GM11168 (cell line): ENCODE measurements at regions not wholly inside any gene's neighbourhood (a gene's known extent, or its start where the extent isn't known, plus 50 kb on each side); places are given as distances from the start of the nearest gene placed in this dataset.
"Not testable (repeated sequence)": the region's sequence is repeated elsewhere in the genome, so short reads cannot be mapped to it uniquely, and the experiment has no call there.

Experiments
- in situ Hi-C: fragments of 300-500 bp; cut with MboI; formaldehyde crosslinking; loops from one replicate; pipeline ENCODE4 v1.12.0; 2022; ENCODE audit warnings: low sequenced_read_pairs; ENCODE audit not compliant: unreplicated experiment

DNA sequence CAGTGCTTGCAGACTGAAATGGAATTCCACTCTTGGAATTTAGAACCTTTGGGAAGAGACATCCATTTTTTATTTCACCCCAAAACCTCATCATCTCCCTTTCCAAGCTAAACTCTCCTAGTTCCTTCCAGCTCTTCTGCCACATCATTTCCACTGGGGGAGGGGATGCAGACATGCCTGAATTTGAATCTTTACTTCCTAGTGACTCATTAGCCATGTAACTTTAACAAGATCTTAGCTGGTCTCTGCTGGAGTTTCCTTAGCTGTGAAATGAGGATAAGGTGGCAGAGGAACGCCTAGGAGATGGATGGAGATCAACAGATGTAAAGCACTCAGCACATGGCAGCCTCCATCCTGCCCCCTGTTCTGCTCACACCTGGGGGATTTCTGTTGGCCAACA lies 266.8 kb downstream of the EN1 start:
- in situ Hi-C loops = no loop called here

DNA sequence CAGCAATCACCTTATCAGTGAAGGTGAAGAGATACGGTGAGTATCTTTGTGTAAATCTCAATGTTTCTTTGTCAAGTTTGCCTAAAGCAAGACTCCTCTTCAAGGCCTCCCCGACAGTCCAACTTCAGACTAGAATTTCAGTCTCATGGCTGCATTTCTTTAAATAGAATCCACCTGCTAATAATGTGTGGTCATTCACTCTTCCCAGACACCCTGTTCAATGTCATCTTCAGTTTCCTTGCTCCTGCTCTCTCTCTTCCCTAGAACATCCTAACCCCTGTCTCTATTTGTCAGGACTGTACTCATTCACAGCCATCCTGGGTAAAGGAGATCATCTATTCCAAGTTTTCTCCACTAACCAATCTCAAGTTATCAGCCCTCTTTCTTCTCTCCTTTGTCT lies 267.3 kb downstream of the EN1 start:
- in situ Hi-C loops = no loop called here

DNA sequence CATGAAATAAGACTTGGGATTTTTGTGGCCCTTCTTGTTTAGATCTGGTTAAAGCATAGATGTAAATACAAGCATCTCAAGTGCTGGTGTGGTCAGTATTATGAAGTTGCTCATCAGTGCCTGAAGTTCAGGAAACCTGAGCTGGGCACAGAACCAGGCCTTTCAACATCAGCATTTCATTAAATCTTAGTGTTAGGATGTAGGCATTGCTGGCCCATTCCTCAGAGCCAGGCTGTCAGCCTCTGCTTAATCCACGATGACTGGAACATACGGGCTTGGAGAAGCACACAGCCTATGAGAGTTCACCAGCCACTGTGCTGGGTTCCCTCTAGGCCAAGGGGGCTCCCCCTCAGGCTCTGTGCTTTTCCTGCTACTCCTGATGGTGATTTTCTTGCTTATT lies 270.2 kb downstream of the EN1 start:
- in situ Hi-C loops = no loop called here

DNA sequence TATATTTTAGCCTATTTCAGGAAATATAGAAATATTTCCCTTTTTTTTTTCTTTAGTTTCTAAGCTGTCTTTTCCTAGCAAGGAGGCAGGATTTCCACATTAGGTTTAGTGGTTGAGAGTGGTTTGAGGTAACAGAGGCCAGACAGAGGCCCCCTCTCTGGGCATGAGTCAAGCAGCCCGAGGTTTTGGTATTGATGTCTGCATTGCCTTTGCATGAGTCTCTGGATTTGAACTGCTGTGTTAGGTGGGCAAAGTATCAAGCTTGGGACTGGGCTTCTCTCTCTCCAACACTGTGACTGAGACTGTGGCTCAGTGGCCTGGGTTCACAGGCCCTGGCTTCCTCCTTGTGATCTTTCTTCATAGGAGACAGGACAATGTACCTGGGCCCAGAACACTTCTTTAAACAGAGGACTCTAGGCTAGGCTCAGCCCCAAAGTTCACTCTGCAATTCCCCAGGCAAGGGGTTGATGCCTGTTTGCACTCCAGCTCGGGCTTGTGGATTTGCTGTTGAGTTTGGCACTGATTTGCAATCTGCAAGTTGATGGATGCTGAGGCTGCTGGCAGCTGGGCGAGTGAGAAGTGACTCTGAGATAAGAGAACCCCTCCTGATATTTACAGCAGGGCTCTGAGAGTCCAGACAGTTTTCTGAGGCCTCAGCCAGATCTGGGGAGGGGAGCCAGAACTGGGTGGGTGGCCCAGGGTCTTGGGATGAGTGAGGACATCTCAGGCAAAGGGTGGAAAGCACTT lies 271.2 kb downstream of the EN1 start:
- in situ Hi-C loops = no loop called here

DNA sequence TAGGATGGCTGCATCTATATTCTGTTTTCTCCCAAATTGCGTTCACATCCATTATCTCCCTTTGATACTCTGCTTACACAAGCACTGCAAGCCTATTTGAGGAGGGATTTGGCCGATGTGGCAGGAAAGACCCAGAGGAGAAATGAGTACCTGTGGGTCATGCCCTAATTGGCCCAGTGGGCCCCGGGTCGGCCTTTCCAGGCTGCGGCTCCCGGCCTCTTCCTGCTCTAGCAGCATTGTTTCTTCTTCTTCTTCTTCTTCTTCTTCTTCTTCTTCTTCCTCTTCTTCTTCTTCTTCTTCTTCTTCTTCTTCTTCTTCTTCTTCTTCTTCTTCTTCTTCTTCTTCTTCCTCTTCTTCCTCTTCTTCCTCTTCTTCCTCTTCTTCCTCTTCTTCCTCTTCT lies 275.1 kb downstream of the EN1 start:
- in situ Hi-C loops = not testable (repeated sequence)

DNA sequence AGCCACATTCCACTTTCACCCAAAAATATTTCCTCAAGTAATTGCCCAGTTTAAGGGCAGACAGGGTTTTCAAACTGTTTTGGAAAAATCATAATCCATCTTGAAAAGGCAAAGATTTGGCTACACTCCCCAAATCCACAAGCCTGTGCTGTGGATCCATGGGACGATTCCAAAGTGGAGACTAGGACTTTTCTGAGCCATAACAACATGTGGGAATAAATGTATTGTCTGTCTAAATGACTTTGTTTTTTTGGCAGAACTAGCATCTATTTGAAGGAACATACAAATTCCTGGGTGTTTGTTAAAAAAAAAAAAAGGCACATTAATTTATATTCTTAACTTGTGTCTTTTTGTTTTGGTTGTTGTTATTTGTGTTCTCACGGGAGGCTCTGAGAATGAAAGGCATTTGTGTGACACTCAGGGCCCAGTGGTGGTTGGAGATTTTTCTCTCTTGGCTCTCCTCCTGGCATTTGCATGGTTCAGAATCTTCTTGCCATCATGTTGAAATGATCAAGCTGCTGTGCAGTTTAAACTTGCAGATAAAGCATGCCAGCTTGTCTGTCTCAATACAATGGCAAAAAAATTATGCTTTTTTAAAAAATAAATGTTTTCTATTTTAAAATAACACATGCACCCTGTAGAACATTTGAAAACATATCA lies 277.4 kb downstream of the EN1 start:
- in situ Hi-C loops = no loop called here

DNA sequence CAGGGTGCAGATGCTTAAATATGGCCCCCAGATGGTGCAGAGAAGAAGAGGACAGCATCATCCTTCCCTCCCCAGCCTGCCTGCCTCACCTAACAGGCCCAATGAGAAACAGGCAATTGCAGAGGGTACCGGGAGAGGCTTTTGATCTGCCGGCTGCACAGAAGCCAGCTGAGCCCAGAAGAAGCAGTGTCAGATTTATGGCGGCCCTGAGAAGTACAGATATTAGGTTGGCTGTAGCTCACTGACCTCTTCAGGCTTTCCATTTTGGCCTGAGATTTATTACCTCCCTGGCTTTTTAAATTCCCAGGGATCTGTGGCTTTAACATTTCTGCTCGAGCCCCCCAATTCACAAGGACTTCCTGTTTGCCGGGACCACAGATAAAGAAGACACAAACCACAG lies 278.7 kb downstream of the EN1 start:
- in situ Hi-C loops = no loop called here

DNA sequence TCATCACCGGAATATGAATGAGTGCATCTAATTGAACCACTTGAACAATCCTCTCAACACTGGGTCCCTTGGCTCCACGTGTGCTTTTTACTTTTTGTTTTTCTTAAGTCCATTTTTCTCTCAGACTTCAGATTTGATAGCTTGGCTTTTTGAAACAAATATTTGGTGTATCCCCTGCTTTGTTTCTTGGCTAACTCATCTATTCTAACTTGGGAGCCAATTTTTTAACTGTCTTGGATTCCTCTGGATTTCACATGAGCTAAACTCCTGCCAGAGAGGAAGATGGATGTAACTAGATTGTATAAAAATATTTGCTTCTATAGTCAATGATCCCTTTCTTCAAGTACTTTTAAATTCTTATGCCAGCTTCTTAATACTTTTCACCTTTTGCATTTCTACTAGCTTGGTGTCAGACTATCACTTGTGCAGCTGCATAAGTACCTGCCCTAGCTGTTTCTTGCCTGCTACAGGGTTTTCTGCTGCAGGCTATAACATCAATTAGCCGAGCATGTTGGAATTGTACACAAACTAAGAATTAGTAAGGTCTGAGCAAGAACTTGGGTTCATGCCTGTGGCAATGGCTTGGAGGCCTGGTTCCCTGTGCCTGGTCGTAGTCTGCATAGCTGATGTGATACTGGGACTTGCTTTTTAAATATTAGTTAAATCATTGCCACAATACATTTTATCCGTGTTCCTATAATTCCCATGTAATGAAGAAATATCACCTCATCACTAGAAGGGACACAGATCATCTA lies 281.5 kb downstream of the EN1 start:
- in situ Hi-C loops = no loop called here

DNA sequence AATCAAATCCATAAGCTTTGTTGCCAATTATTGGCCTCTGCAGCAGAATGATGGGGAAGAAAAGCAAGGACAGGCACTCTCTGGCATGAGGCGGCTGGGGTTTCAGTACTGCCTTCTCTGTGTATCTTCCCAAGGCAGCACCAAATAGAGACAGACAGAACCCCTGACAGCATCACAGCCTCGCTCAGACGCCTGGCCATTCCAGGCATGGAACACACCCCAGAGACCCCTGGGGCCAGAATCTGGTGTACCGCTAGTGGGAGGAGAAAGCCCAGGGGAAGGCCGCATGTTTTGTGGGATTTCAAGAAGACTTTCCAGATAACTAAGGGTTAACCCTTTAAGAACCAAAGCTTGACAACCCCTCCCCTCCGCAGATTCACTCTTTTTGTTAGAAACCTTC lies 282.1 kb downstream of the EN1 start:
- in situ Hi-C loops = no loop called here

DNA sequence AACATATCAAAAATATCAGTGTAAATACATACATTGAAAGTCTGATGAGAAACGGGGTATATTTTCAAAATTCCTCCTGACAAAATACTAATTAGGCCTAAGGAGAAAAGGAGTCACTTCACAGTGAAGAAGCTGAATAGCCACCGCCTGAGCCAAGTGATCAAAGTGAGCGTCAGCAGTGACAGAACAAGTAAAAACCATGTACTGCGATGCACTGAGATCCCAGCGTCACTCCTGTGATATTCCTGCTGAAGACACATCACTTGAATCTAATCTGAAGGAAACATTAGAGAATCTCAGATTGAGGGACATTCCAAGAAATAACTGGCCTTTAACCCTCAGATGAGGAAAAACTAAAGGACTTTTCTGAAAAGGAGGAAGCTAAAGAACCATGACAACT lies 285.3 kb downstream of the EN1 start:
- in situ Hi-C loops = no loop called here

DNA sequence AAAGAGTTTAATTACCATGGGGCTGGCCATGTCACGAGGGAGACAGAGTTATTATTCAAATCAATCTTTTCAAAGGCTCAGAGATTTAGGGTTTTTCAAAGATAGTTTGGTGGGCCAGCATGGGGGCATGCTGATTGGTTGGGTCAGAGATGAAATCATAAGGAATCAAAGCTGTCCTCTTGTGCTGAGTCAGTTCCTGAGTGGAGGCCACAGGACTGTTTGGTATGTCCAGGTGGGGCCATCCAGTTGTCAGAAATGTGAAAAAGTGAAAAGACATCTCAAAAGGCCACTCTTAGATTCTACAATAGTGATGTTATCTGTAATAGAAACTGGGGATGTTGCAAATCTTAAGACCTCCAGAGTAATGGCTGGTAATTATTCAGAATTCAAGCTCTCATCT lies 288.6 kb downstream of the EN1 start:
- in situ Hi-C loops = no loop called here

DNA sequence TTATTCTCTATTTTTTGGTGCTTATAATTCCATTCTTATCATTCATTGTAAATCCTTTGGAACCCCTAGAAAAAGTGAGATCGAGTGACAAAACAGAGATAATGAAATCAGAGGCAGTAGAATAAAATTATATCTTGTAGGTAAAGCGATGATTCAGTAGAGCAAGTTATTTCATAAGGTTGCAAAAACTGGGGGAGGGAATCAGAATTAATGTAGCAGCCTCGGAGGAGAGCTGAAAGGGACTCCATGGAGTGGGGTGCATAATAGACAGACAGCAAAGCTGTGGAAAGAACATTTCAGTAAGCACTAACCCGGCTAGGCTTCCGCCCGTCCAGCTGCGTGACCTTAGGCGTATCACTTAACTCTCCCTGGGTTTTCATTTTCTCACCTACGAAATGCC lies 289.7 kb downstream of the EN1 start:
- in situ Hi-C loops = no loop called here

DNA sequence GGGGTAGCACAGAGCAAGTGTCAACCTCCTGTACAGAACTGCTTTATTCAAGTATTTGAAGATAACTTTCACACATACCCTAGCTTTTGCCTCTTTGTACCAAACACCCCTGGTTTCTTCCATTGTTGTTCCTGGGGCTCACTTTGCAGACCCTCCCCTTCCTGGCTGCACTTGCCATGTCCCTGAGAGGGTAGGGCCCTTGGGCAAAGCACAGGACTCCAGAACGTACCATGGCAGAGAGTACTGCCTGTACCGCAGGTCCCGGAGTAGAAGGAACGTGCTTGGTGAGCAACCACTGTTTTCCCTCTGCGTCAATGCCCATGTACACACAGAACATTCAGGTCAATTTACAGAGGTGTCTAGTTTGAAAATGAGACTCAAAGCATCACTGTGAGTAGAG lies 290.4 kb downstream of the EN1 start:
- in situ Hi-C loops = no loop called here

DNA sequence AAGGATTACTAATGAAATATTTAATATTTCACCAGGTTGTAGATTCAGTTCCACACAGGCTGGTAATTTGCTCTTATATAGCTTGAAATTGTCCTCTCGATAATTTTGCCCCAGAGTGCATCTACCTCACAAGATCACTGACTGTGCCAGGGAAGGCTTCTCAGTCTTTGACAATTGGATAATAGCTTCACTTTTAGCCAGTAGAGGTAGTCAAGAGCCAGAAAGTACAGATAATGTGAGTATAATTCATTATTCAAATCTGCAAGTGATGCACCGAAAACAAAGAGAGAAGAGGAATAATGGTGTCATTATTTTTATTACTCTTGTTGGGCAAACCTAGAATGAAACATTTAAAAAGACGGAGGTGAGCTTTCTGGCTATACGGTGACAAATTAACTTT lies 292.8 kb downstream of the EN1 start:
- in situ Hi-C loops = no loop called here

DNA sequence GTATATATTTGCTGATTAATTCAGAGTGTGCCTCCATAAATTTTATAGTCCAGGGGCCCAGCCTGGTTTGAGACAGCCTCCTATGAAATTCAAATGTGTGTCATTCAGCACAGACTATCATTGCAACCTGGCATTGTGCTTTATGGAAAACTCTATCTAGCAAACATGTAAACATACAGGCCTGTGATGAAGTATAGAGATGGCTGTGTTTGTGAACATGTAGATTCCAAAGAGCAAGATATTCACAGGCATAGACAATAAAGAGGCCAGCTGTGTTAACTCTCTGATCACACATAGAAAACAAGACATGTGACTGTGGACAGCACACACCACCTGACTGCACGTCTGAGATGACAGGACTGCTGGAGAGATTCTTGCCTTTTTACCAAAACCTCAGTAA lies 297.9 kb downstream of the EN1 start:
- in situ Hi-C loops = no loop called here

DNA sequence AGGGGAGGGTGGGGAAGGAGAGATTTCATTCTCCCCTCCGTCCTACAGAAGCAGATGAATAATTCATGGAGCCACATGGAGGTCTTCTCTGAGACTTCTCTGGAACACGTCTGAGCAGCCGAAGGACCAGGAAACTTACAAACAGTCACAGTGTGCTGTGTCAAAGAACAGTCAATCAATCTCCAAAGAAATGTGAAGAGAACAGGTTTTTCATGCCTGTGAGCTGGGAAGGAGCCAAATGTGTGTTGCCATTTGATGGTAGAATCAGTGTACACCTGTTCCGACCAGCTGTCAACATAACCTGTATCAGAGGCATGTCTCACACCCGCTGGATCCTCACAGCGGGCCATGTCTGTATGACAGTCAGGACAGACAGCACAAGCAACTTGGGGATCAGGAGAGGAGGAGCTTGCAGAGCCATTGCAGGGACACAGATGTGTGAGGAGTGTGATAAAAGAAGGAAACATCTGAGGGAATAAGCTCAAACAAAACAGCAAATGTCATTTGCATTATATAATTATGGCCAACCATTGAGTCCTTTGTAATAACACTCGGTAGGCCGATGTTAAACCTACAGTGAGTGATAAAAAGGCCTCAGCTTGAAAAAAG lies 298.5 kb downstream of the EN1 start:
- in situ Hi-C loops = no loop called here

DNA sequence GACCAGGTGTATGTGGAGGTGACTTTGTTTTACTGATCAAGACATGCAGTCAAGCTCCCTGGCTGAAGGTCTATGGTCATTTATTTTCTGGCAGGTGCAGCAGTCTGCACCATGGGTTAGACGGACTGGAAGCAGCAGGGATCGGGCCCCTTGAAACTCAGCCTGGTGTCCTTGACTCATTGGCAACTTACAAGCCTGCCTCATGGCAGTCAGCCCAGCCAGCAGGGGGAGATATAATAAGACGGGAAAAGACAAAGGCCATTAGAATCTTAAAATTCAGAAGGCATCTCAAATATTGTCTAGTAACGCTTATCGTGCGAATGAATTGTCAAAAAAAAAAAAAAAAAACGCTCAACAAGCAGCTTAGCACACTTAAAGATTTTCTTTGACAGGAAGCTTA lies 308.2 kb downstream of the EN1 start:
- in situ Hi-C loops = no loop called here

DNA sequence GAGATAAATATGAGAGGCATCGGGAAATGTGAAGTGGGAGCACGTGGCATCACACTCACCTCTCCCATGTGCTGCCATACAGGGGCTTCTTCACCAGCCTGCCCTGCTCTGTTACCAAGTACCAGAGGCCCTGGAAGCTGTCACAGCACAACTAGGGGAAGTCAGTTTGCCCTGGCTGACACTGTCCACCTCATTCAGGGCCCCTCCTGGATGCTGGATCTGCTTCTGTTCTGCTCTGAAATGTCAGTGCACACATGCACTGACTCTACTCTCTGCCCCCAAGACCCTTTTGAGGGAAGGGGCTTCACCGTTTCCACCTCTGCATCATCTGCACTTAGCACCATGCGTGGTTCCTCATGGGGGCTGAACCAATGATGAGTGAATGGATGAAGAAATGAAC lies 311.1 kb downstream of the EN1 start:
- in situ Hi-C loops = no loop called here

DNA sequence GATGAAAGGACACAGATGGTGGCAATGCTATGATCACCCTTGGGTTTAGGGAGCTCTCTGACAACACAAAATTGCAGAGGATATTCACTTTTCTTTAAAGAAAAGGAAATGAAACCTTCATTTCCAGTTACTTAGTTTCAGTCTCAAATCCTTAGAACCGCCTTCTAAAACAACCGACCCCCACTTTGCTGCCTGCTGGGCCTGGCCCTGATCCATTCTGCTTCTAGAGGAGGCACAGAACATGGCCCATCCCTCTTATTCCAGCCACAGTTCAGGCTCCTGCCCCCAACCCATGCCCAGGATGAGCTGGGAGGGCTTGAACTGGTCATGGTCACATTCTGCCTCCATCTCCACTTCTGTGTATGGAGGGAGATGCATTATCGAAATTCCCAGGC lies 311.6 kb downstream of the EN1 start:
- in situ Hi-C loops = no loop called here

DNA sequence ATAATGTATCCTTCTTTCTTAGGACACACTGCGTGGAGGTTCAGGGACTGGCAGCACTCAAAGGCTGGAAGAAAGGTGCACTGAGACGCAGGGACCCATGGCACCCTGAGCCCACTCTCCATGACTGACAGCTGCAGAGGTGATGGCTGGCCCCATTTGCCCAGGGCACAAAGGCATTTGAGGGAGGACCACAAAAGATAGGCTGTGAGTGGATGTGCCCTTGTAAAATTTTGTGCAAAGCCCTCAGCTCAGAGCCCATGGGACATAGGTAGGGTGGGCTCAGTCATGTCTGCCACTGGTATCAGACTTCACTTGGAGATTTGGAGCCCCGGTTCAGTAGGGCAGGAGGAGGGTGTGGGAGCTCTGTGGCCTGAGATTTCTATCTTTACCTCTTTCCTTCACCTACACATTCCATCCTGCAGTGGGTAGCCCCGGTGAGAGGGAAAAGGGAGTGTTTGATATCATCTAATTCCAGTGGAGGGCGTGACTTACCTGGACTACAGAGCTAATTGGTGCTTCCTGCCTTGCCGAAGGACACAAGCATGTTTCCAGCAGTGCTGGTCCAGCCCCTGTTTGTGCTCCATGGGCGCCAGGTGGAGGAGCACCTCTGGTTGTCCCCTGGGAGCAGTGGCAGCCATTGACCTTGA lies 312.2 kb downstream of the EN1 start:
- in situ Hi-C loops = no loop called here

DNA sequence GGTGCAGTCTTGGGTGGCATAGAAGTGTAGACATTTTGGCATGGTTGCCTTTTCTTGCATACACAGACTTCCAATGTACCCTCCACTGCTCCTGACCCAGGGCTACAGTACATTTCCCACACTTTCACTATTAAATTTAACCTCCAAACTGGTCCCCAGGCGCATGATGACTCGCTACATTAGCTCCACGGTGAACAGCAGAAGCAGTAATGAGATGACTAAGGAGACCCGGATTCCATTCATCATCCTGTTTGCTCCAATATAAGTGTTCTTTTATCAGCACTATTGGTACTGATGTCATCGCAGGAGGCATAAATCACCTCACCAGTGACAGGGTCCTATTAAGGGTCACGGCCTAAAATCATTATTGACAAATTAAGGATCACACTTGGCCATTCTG lies 316.5 kb downstream of the EN1 start:
- in situ Hi-C loops = no loop called here
